K562 (cell line): ENCODE measurements at regions not wholly inside any gene's neighbourhood (a gene's known extent, or its start where the extent isn't known, plus 50 kb on each side); places are given as distances from the start of the nearest gene placed in this dataset.

Experiments used
- ATAC-seq: fragments of 200-7000 bp; cut with Tn5 transposase; 3 replicates; pipeline ENCODE4 v1.9.1; 2020; ENCODE audit warnings: moderate library complexity
- BruUV-seq: library from RNA; stranded (reverse); fragments of 400-500 nt; replicated peaks from 2 replicates; lab custom pipeline; 2021; lab: Mats Ljungman, UMichigan
- CTCF ChIA-PET: fragments of 300-600 bp; formaldehyde crosslinking; extraction: SDS; loops from one replicate; lab custom pipeline; 2021; ENCODE audit warnings: low intra/inter-chr PET ratio; lab: Yijun Ruan, JAX
- POLR2A ChIA-PET: fragments of 300-600, 350-650 bp; sonication (Branson Sonifier 250); formaldehyde crosslinking; extraction: SDS; loops from one replicate; lab custom pipeline; 2021; ENCODE audit warnings: antibody characterized with exemption, inconsistent platforms; lab: Yijun Ruan, JAX
- DNase-seq, 4 experiments: peaks; one replicate each; pipeline versions ENCODE4 v3.0.0 to v3.0.0-alpha.2; 2011 to 2018; ENCODE audit warnings: low spot score in 3 of 4, mixed read lengths in 3 of 4; ENCODE audit errors: extremely low read depth in 1 of 4
- FAIRE-seq: peaks from 2 replicates; lab custom pipeline; 2011; peaks lifted over from hg19 to GRCh38; lab: Jason Lieb, UNC
- H2AFZ ChIP-seq: 2 replicates; pipeline ENCODE4 v1.6.0; 2011; ENCODE audit warnings: low read depth, low read length, control low read depth, inconsistent platforms
- H3K27ac ChIP-seq: fragments of 200-600 bp; 3 replicates; pipeline ENCODE4 v1.8.0; 2011; ENCODE audit warnings: low read depth, mild to moderate bottlenecking, control low read depth, inconsistent platforms, low read length, moderate library complexity, mixed read lengths; ENCODE audit errors: extremely low read depth
- H3K27me3 ChIP-seq, 2 experiments: fragments of 300-600 bp in 1 of 2; 2 replicates in 1 of 2; 3 replicates in 1 of 2; pipeline versions ENCODE4 v1.6.0 to v1.8.0; 2011; ENCODE audit warnings: inconsistent platforms in 2 of 2, low read length in 2 of 2, mild to moderate bottlenecking in 1 of 2, mixed read lengths in 1 of 2, moderate library complexity in 1 of 2; ENCODE audit not compliant: control insufficient read depth in 2 of 2, insufficient read depth in 2 of 2
- H3K36me3 ChIP-seq: fragments of 300-600 bp; 3 replicates; pipeline ENCODE4 v1.8.0; 2011; ENCODE audit warnings: mild to moderate bottlenecking, low read length, inconsistent platforms; ENCODE audit not compliant: control insufficient read depth, insufficient read depth
- H3K4me1 ChIP-seq, 2 experiments: fragments of 200-600 bp in 1 of 2; replicated peaks in 1 of 2; 2 replicates in 1 of 2; 3 replicates in 1 of 2; pipeline versions ENCODE4 v1.5.1 to v1.8.0; 2011; ENCODE audit warnings: inconsistent platforms in 2 of 2, low read length in 2 of 2, mild to moderate bottlenecking in 1 of 2, mixed read lengths in 1 of 2, moderate library complexity in 1 of 2; ENCODE audit not compliant: control insufficient read depth in 2 of 2, insufficient read depth in 2 of 2
- H3K4me2 ChIP-seq: 2 replicates; pipeline ENCODE4 v1.6.1; 2011; ENCODE audit warnings: low read length, control low read depth, inconsistent platforms, mixed read lengths; ENCODE audit not compliant: insufficient read depth
- H3K4me3 ChIP-seq: fragments of 200-600 bp; sonication (generic), shearing (Covaris generic); 2 replicates; pipeline ENCODE4 v1.5.1; 2016; ENCODE audit warnings: control low read depth, inconsistent platforms
- H3K79me2 ChIP-seq: fragments of 200-600 bp; 3 replicates; pipeline ENCODE4 v1.8.0; 2011; ENCODE audit warnings: low read length, inconsistent platforms; ENCODE audit not compliant: control insufficient read depth, insufficient read depth
- H3K9ac ChIP-seq, 2 experiments: 2 replicates each; pipeline versions ENCODE4 v1.6.0 to v1.6.1; 2011; ENCODE audit warnings: low read depth in 2 of 2, low read length in 2 of 2, control low read depth in 1 of 2, inconsistent platforms in 1 of 2, mild to moderate bottlenecking in 1 of 2, mixed read lengths in 1 of 2; ENCODE audit not compliant: insufficient read depth in 1 of 2
- H3K9me1 ChIP-seq: one replicate; pipeline ENCODE4 v1.6.0; 2011; ENCODE audit warnings: inconsistent platforms, mild to moderate bottlenecking, low read length, moderate library complexity; ENCODE audit not compliant: control insufficient read depth, insufficient read depth
- H3K9me3 ChIP-seq: replicated peaks from 2 replicates; pipeline ENCODE4 v1.5.1; 2011; ENCODE audit warnings: low read depth, low read length, inconsistent platforms; ENCODE audit not compliant: control insufficient read depth, insufficient read depth
- H4K20me1 ChIP-seq: replicated peaks from 2 replicates; pipeline ENCODE4 v1.6.1; 2011; ENCODE audit warnings: low read length, inconsistent platforms, mixed read lengths; ENCODE audit not compliant: control insufficient read depth, insufficient read depth
- FIP1L1 ChIP-seq: fragments of 200-400 bp; formaldehyde crosslinking; IDR thresholded peaks from 2 replicates; pipeline ENCODE4 v1.6.1; 2018; ENCODE audit warnings: mild to moderate bottlenecking, low read depth, low read length; ENCODE audit not compliant: poor library complexity, severe bottlenecking
- MEF2D ChIP-seq: conservative IDR thresholded peaks from 2 replicates; pipeline ENCODE4 v1.6.1; 2016; ENCODE audit warnings: low read depth, missing genetic modification characterization, missing compliant biosample characterization
- NCOA6 ChIP-seq: fragments of 450-650 bp; IDR thresholded peaks from 2 replicates; pipeline ENCODE4 v1.6.1; 2017; ENCODE audit warnings: mild to moderate bottlenecking
- NCOR1 ChIP-seq: fragments of 450-650 bp; IDR thresholded peaks from 2 replicates; pipeline ENCODE4 v1.6.1; 2016; ENCODE audit warnings: mild to moderate bottlenecking, moderate library complexity
- NR3C1 ChIP-seq: sonication (generic); formaldehyde crosslinking; IDR thresholded peaks from 2 replicates; pipeline ENCODE4 v1.8.1; 2022; ENCODE audit warnings: missing genetic modification reagents
- PHTF2 ChIP-seq: fragments of 250-450 bp; sonication (Bioruptor Pico); IDR thresholded peaks from 2 replicates; pipeline ENCODE4 v1.5.0; 2021; ENCODE audit warnings: mild to moderate bottlenecking
- PYGO2 ChIP-seq: fragments of 450-650 bp; IDR thresholded peaks from 2 replicates; pipeline ENCODE4 v1.6.1; 2016; ENCODE audit warnings: mild to moderate bottlenecking, missing genetic modification characterization, moderate library complexity, missing compliant biosample characterization
- RBM14 ChIP-seq: fragments of 200-400 bp; formaldehyde crosslinking; IDR thresholded peaks from 2 replicates; pipeline ENCODE4 v1.6.1; 2018; ENCODE audit warnings: low read depth, mild to moderate bottlenecking, low read length, moderate library complexity, borderline replicate concordance; ENCODE audit not compliant: insufficient read depth
- SP1 ChIP-seq: sonication (generic); formaldehyde crosslinking; IDR thresholded peaks from 2 replicates; pipeline ENCODE4 v1.8.1; 2022; ENCODE audit warnings: mild to moderate bottlenecking, missing genetic modification reagents
- WGBS: fragments of 100-300 bp; shearing (Covaris generic); methylation state at CpG from one replicate; pipeline ENCODE4 v1.1.6; 2016; ENCODE audit warnings: low coverage, mixed read lengths; ENCODE audit not compliant: insufficient coverage; ENCODE audit errors: missing lambda C conversion rate; 5-methylcytosine and 5-hydroxymethylcytosine counted together
- in situ Hi-C: fragments of 300-500 bp; cut with MboI; formaldehyde crosslinking; loops from 4 replicates; pipeline ENCODE4 v1.15.0; 2018; ENCODE audit warnings: inconsistent platforms, mixed read lengths
- intact Hi-C: fragments of 100-400 bp; cut with micrococcal nuclease; formaldehyde crosslinking; loops from 2 replicates; pipeline ENCODE4 v1.14.2; 2022
- TF ChIP-seq, protein P1 (sequence below): fragments of 450-650 bp; IDR thresholded peaks from 2 replicates; pipeline ENCODE4 v1.6.1; 2016; ENCODE audit warnings: borderline replicate concordance
- TF ChIP-seq, protein P2 (sequence below): sonication (generic); formaldehyde crosslinking; IDR thresholded peaks from 2 replicates; pipeline ENCODE4 v1.8.0; 2022; ENCODE audit warnings: mild to moderate bottlenecking, missing genetic modification reagents
- TF ChIP-seq, protein P3 (sequence below), 2 experiments: IDR thresholded peaks in 1 of 2; conservative IDR thresholded peaks in 1 of 2; 2 replicates each; pipeline ENCODE4 v1.6.1; 2016; ENCODE audit warnings: low read depth in 2 of 2, mild to moderate bottlenecking in 1 of 2, missing compliant biosample characterization in 1 of 2, missing genetic modification characterization in 1 of 2, moderate library complexity in 1 of 2

DNA sequence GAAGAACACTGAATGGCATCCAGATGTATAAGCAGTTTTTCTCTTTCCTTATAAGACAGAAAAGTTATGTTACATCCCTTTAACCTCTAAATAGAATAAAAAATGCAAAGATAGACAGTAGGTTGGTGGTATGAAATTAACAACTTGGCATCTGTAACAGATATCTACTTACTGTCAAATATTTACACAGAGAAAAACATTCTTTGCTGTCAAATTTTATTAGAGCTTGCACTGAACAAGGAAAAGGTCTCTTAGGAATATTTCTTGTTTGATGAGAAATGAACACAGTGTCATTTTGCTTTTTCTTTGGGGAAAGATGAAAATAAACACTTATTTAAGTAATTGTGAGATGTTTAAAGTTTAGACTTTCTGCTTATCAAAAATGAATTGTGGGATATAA, 65.6 kb upstream of the PCDH15 start (continued):
- TF ChIP-seq RBM14 (no peak), NR3C1 (CRISPR knock-in tag) (no peak), MEF2D (no peak)
- TF ChIP-seq, protein P1, sequence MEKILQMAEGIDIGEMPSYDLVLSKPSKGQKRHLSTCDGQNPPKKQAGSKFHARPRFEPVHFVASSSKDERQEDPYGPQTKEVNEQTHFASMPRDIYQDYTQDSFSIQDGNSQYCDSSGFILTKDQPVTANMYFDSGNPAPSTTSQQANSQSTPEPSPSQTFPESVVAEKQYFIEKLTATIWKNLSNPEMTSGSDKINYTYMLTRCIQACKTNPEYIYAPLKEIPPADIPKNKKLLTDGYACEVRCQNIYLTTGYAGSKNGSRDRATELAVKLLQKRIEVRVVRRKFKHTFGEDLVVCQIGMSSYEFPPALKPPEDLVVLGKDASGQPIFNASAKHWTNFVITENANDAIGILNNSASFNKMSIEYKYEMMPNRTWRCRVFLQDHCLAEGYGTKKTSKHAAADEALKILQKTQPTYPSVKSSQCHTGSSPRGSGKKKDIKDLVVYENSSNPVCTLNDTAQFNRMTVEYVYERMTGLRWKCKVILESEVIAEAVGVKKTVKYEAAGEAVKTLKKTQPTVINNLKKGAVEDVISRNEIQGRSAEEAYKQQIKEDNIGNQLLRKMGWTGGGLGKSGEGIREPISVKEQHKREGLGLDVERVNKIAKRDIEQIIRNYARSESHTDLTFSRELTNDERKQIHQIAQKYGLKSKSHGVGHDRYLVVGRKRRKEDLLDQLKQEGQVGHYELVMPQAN = no peak

DNA sequence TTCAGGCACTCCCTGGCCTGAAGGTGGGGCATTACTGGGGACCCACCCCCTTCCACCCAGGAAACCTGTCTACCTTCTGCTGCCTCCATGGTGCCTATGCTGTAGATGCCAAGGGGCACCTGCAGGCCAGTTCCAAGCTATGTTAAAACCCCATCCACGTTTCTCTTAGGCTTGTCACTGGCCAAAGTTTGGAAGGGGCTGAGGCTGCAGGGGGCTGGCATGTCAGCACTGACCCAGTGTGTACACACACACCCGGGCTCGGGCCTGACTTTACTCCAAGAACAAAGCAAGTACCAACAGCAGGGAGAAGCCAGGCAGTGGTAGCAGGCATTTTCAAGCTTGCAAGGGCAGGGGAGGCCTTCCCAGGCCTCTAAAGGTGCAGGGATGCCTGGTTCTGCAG, 53.8 kb upstream of the PCDH15 start:
- H3K27me3 ChIP-seq = no peaks in the 10 kb centered on the region
- no peak overlapping the region for H3K4me3 ChIP-seq
- WGBS = 0% methylated on average over 3 of the region's 3 CpGs
- no peaks in the 10 kb centered on the region for H3K4me1 ChIP-seq
- POLR2A ChIA-PET = no interaction called here
- no TSS peak for BruUV-seq
- TF ChIP-seq SP1 (CRISPR knock-in tag) (no peak), NCOR1 (no peak), PYGO2 (no peak), NCOA6 (no peak), FIP1L1 (no peak), PHTF2 (CRISPR knock-in tag) (no peak)
- TF ChIP-seq, protein P2, sequence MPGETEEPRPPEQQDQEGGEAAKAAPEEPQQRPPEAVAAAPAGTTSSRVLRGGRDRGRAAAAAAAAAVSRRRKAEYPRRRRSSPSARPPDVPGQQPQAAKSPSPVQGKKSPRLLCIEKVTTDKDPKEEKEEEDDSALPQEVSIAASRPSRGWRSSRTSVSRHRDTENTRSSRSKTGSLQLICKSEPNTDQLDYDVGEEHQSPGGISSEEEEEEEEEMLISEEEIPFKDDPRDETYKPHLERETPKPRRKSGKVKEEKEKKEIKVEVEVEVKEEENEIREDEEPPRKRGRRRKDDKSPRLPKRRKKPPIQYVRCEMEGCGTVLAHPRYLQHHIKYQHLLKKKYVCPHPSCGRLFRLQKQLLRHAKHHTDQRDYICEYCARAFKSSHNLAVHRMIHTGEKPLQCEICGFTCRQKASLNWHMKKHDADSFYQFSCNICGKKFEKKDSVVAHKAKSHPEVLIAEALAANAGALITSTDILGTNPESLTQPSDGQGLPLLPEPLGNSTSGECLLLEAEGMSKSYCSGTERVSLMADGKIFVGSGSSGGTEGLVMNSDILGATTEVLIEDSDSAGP = no peak
- TF ChIP-seq, protein P3, sequence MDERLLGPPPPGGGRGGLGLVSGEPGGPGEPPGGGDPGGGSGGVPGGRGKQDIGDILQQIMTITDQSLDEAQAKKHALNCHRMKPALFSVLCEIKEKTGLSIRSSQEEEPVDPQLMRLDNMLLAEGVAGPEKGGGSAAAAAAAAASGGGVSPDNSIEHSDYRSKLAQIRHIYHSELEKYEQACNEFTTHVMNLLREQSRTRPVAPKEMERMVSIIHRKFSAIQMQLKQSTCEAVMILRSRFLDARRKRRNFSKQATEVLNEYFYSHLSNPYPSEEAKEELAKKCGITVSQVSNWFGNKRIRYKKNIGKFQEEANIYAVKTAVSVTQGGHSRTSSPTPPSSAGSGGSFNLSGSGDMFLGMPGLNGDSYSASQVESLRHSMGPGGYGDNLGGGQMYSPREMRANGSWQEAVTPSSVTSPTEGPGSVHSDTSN (CRISPR knock-in tag; IDR thresholded peaks at IDR 0.05; ENCODE audit: low read depth) = no peak
- TF ChIP-seq, protein P3 (tag; conservative IDR thresholded peaks at IDR 0.05; ENCODE audit: low read depth) = no peak
- TF ChIP-seq, all 486 proteins: peak for 0
- CTCF ChIA-PET = no interaction called here
- Histone ChIP-seq H4K20me1 (no peaks in the 10 kb centered on the region), H3K4me2 (no peak overlapping the region), H3K9me1 (no peaks in the 10 kb centered on the region), H3K9me3 (no peaks in the 10 kb centered on the region), H3K27ac (no peak overlapping the region), H3K36me3 (no peaks in the 10 kb centered on the region), H2AFZ (no peak overlapping the region), H3K9ac (no peak overlapping the region), H3K79me2 (no peaks in the 10 kb centered on the region)
- FAIRE-seq = no peak
- DNase-seq = no peak
- in situ Hi-C loops = no loop called here
- no peak for ATAC-seq
- intact Hi-C loops = no loop called here
